ENCODE measurements at regions not wholly inside any gene's neighbourhood (a gene's known extent, or its start where the extent isn't known, plus 50 kb on each side); places are given as distances from the start of the nearest gene placed in this dataset.

GRCh38 chr6:93592417-93592816 lies 173.1 kb upstream of the EPHA7 start:
- DNase-seq = no peak

- no peak for DNase-seq
Measured at GRCh38 chr6:93586306-93586705, 166.9 kb upstream of the EPHA7 start.

GRCh38 chr6:93584300-93584699 lies 164.9 kb upstream of the EPHA7 start:
- no peak for DNase-seq

- no peak for DNase-seq
Measured at GRCh38 chr6:93581371-93581770, 162.0 kb upstream of the EPHA7 start.

GRCh38 chr6:93580446-93580845 lies 161.1 kb upstream of the EPHA7 start:
- DNase-seq = no peak

- DNase-seq = no peak
Measured at GRCh38 chr6:93575495-93576267, 156.3 kb upstream of the EPHA7 start.

GRCh38 chr6:93574299-93574698 lies 154.9 kb upstream of the EPHA7 start:
- no peak for DNase-seq

- DNase-seq = no peak
Measured at GRCh38 chr6:93571346-93571745, 152.0 kb upstream of the EPHA7 start.

GRCh38 chr6:93568169-93568568 lies 148.8 kb upstream of the EPHA7 start:
- no peak for DNase-seq

- DNase-seq = no peak
Measured at GRCh38 chr6:93567164-93567563, 147.8 kb upstream of the EPHA7 start.

- DNase-seq = no peak
Measured at GRCh38 chr6:93566285-93566684, 146.9 kb upstream of the EPHA7 start.

GRCh38 chr6:93562582-93562981 lies 143.2 kb upstream of the EPHA7 start:
- no peak for DNase-seq

- no peak for DNase-seq
Measured at GRCh38 chr6:93555292-93555691, 135.9 kb upstream of the EPHA7 start.

GRCh38 chr6:93554018-93554417 lies 134.7 kb upstream of the EPHA7 start:
- DNase-seq = no peak

- no peak for DNase-seq
Measured at GRCh38 chr6:93550551-93551276, 131.4 kb upstream of the EPHA7 start.

- peak; percentile 7 for DNase-seq
Measured at GRCh38 chr6:93549868-93550267, 130.5 kb upstream of the EPHA7 start.

- DNase-seq = no peak
Measured at GRCh38 chr6:93524671-93525451, 105.5 kb upstream of the EPHA7 start.

- DNase-seq = no peak
Measured at GRCh38 chr6:93523365-93523764, 104.0 kb upstream of the EPHA7 start.

GRCh38 chr6:93516441-93516840 lies 97.1 kb upstream of the EPHA7 start:
- DNase-seq = no peak

- DNase-seq = no peak
Measured at GRCh38 chr6:93515736-93516135, 96.4 kb upstream of the EPHA7 start.

GRCh38 chr6:93498713-93499112 lies 79.4 kb upstream of the EPHA7 start:
- DNase-seq = no peak

GRCh38 chr6:93496548-93496947 lies 77.2 kb upstream of the EPHA7 start:
- peak; percentile 22 for DNase-seq

- DNase-seq = no peak
Measured at GRCh38 chr6:93494057-93494456, 74.7 kb upstream of the EPHA7 start.

GRCh38 chr6:93474733-93475179 lies 55.4 kb upstream of the EPHA7 start:
- no peak for DNase-seq

Measured in RPMI8226 (cell line).